ENCODE measurements at regions not wholly inside any gene's neighbourhood (a gene's known extent, or its start where the extent isn't known, plus 50 kb on each side); places are given as distances from the start of the nearest gene placed in this dataset.
A peak's percentile ranks its signal among the peaks of the same experiment; 100 is the strongest.

DNA sequence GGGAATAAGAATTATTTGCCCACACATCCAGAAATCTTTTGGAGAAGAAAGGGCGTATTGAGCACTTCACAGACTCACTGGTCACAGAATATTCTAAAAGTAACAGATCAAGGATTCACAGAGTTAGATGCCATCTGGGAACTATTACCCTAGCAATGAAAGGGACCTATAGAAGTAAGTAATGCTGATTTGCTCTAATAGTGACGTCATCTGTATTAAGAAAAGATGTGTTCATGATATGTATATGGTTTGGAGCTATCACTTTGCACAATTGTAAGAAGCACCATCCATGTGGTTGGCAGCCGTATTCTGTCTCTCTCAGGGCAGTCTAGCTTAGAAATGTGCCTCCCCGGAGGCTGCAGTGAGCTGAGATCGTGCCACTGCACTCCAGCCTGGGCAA is 52.8 kb upstream of the SV2C start:
- no peak for DNase-seq

DNA sequence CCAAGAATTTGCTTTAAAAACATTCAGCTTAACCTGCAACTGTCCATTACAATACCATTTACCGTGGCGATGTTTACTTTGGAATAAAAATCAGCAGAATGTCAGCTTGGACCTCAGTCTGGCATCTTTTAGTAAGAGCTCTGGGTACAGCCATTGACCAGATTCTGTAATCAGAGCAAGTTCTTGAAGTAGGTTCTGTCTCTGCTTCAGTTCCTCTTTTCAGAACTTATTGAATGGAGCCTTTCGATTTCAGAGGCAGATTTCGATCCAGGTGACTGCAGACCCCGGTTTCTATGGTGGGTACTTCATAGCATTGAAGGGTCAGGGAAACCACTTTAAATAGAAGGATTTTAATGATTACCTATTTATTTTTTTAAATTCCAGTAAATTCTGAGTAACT is 53.4 kb upstream of the SV2C start:
- DNase-seq, result no peak

- no peak for DNase-seq
Measured at GRCh38 chr5:76025790-76026189, 57.4 kb upstream of the SV2C start.

DNA sequence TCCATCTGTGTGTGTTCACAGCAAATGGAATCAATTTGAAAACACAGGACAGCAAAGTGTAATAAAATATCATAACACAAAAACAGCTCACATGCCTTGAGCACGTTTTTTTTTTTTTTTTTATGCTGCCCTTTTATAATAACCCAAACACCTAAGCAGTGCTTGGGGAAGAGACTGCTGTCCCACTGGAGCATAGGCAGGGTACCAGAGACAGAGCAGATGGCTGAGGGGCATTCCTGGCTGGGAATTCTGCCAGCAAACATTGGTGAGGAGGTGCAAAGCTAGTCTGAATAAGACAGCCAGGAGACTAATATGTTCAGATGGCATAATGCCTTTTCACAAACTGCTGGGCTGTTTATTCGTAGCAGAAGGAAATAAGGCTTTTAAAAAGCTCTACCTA is 58.1 kb upstream of the SV2C start:
- no peak for DNase-seq

- DNase-seq, result no peak
Measured at GRCh38 chr5:76022611-76023010, 60.6 kb upstream of the SV2C start.

- no peak for DNase-seq
Measured at GRCh38 chr5:76021936-76022584, 61.1 kb upstream of the SV2C start.

DNA sequence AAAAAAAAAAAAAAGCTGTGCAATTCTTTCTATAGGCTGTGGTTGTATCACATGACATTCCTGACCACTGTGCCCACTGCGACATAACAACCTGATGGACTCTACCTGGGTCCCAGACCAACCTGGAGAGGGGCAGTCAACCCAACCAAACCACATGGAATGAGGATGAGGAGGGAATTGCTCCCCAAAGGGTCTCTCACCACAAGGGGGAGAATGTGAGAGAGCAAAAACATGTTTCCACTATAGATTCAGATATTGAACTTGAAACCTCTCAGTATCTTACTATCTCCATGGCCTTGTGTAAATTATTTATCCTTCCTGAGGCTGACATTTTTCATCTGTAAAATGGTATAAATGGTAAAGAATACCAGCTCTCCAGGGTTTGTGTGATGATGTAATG is 66.9 kb upstream of the SV2C start:
- no peak for DNase-seq

DNA sequence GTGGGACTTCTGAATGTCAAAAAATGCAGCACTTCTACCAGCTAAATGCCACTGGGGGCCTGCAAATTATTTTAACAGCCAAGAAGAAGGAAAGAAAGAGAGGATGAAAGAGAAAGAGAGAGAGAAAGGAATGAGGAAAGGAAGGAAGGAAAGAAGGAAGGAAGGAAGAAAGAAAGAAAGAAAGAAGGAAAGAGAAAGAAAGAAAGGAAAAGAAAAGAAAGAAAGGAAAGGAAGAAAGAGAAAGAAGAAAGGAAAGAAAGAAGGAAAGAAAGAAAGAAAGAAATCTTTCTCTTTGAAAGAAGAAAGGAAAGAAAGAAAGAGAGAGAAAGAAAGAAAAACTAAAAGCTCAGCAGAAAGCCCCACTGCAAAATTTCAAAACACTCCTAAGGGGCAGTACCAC is 69.2 kb upstream of the SV2C start:
- no peak for DNase-seq

GRCh38 chr5:76007904-76008303 is 75.3 kb upstream of the SV2C start:
- DNase-seq, result no peak

GRCh38 chr5:76000582-76000981 is 82.6 kb upstream of the SV2C start:
- no peak for DNase-seq

DNA sequence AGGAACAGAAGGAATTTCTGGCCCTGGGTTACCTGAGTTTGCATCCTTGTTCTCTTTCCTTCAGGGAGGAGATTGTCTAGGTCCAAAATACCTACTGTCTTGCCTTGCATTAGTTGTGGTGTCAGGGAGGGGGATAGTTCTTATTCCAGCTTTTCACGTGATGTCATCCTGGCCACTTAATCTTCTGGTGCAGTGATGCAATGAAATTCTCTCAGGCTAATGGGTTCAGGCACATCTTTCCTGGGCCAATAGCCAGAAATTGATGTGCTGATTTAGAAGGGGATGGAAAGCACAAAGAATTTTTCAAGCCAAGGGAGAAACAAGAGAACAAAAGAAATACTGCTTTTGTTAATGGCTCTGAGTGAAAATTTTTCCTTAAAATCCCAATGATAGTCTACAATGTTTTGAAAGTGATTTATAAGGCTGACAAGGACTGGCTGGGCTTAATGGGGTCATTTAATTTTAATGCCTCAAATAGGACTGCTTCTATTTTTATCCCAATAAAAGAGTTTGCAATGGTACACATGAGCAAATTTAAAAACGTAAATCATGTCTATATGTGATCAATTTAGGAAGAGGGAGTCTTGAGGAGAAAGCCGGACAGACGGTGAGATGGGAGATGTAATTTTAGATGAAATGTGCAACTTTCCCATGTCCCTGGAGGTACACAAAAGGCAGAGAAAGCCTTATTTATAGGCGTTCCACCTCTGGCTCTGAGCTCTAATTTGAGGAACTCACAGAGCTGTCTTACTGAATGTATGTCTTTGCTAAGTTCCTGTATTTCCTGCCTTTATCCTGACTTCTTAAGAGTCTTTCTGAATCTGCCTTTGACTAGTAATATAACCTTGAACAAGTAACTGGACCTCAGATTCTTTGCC is 89.3 kb upstream of the SV2C start:
- peak; percentile 7 to 33 for DNase-seq

DNA sequence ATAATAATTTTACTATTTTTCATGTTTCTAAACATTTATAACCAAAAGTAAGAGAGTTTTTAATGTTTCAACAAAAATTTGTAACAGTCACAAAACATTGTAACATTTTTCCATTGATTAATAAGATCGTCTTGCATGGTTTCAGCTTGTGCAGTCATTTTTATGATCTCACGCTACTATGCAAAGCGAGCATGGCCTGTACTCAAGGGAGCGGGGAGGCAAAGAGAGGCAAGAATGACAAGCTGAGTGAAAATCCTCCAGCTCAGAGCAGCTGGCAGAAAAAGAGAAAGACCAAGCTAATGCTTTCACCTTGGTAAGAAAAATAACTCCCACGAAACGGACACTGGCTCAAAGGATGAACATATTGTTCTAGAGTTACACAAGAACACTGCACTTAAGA is 90.0 kb upstream of the SV2C start:
- DNase-seq, result no peak

- no peak for DNase-seq
Measured at GRCh38 chr5:75992753-75993152, 90.4 kb upstream of the SV2C start.

- DNase-seq, result no peak
Measured at GRCh38 chr5:75985077-75985476, 98.1 kb upstream of the SV2C start.

DNA sequence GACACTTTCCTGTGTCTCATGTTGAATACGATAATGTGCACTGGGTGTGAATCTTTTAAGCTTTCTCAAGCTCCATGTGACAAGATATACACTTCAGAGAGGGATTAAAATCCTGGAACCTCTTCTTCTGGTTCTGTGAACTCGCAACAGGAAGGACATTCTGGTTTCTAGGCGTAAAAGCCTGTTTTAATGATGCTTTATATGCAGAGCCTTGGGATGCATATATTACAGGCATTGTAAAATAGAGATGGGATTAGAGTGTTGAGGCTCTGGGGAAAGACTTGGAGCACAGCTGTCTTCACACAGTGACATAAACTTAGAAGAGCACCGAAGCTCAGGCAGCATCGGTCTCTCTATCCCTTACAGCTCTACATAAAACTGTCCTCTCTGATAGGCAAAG is 107.7 kb upstream of the SV2C start:
- DNase-seq, result no peak

DNA sequence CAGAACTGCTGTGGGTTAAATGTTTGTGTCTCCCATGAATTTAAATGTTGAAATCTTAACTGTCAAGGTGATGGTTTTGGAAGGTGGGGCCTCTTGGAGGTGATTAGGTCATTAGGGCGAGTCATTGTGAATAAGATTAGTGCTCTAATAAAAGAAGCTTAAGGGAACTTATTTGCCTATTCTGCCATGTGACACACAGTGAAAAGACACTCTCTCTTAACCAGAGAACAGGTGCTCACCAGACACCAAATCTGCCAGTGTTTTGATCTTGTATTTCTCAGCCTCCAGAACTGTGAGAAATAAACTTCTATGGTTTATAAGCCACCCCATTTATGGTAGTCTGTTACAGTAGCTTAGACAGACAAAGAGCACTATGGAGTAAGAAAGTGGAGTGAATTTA is 117.9 kb upstream of the SV2C start:
- no peak for DNase-seq

GRCh38 chr5:75964008-75964407 is 119.2 kb upstream of the SV2C start:
- peak; percentile 43 to 46 for DNase-seq

- DNase-seq, result no peak
Measured at GRCh38 chr5:75963554-75963953, 119.6 kb upstream of the SV2C start.

DNA sequence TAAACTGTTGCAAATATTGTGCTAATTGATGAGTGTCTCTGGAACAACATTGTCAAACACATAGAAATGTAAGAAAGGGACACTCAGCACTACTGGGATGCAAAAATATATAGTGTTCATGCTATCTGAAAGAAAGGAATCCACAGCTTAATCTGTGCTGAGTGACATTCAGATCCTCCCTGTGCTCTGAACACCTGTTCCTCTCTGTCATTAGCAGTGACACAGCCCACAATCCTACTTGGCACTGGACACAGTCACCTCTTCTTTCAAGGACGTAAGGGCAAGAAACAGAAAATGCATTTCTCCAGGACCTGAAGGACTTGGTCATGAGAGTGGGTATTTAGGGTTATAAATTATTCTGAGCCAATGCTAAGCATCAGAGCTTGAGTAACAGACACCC is 121.4 kb upstream of the SV2C start:
- DNase-seq, result no peak

- no peak for DNase-seq
Measured at GRCh38 chr5:75960129-75960528, 123.1 kb upstream of the SV2C start.

DNA sequence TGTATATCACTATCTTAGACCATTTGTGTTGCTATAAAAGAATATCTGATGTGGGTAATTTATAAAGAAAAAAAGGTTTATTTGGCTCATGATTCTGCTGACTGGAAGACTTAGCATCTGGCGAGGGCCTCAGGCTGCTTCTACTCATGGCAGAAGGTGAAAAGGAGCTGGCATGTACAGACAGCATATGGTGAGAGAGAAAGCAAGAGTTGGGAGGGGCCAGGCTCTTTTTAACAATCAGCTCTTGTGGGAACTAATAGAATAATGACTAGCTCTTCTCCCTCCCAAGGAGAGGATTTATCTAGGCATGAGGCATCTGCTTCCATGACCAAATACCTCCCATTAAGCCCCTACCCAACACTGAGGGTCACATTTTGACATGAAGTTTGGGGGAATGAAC is 130.2 kb upstream of the SV2C start:
- no peak for DNase-seq

GRCh38 chr5:75952291-75952690 is 130.9 kb upstream of the SV2C start:
- DNase-seq, result no peak

DNA sequence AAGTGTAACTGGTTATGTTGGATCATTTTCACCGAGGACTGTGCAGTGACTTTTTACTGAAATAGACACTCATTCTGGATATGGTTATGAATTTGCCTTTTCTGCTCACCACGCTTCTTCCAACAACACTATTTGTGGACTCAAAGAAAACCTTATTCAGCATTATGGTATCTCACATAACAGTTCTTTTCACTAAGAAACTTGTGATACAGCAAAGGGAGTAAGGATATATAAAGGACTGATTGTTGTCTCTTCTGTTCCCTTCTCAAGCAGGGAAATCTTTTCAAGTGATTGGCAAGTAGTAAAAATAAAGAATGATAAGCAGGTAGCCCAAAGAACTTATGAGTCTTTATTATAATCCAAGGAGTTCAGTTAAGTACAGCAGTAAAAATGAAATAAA is 131.5 kb upstream of the SV2C start:
- no peak for DNase-seq

- DNase-seq, result no peak
Measured at GRCh38 chr5:75951158-75951557, 132.0 kb upstream of the SV2C start.
